Heart left ventricle (tissue), 13 donors: ENCODE measurements at regions not wholly inside any gene's neighbourhood (a gene's known extent, or its start where the extent isn't known, plus 50 kb on each side); places are given as distances from the start of the nearest gene placed in this dataset.

Experiments
- CTCF ChIP-seq, 12 donors: fragments of 200-600 bp; sonication (generic) in 4 of 12; IDR thresholded peaks; one replicate each; pipeline versions ENCODE4 v1.5.0 to v1.8.0; 2018 to 2022; ENCODE audit warnings: antibody characterized with exemption in 12 of 12, mild to moderate bottlenecking in 5 of 12
- POLR2A ChIP-seq, 2 donors: fragments of 450-650 bp; IDR thresholded peaks; one replicate each; pipeline ENCODE4 v1.6.1; 2017; ENCODE audit warnings: antibody characterized with exemption in 2 of 2, mild to moderate bottlenecking in 2 of 2, moderate library complexity in 2 of 2
- donor health status: ischemic (EF 13 %, LVEDD 7.1; RV severe dilation, severe dysfunction).
- donor health status: DM: no; HTN: yes; CAD: no.
- donor health status: DM: no; HTN: no; CAD: no.
- donor health status: ischemic (EF 25% LVEDD 6.9; RV normal size, moderate dysfunction).
- donor health status: ischemic (EF 25% LVEDD 5.7; RV mildly dilated, moderate dysfunction).
- donor health status: ischemic (EF 35%, LVEDD 5.7; RV mildly dilated, moderate dysfunction).
- donor health status: nonischemic (EF 11% LVEDD 7.7; RV severe dilation, severe dysfunction).
- donor health status: DM: yes; HTN: yes; CAD: no.
- donor health status: PGD.
- donor health status: ischemic (EF 29% LVEDD 5.4; RV normal size, mild dysfunction).
- donor health status: nonischemic (EF 23%, LVEDD 6.1; RV moderate dilation, normal function).

- TF ChIP-seq CTCF (IDR thresholded peaks at IDR 0.05) (no peak), POLR2A (IDR thresholded peaks at IDR 0.05) (no peak)
Measured at GRCh38 chr3:194972641-194973040, 287.0 kb downstream of the FAM43A start.
